ENCODE measurements at regions not wholly inside any gene's neighbourhood (a gene's known extent, or its start where the extent isn't known, plus 50 kb on each side); places are given as distances from the start of the nearest gene placed in this dataset.

DNA sequence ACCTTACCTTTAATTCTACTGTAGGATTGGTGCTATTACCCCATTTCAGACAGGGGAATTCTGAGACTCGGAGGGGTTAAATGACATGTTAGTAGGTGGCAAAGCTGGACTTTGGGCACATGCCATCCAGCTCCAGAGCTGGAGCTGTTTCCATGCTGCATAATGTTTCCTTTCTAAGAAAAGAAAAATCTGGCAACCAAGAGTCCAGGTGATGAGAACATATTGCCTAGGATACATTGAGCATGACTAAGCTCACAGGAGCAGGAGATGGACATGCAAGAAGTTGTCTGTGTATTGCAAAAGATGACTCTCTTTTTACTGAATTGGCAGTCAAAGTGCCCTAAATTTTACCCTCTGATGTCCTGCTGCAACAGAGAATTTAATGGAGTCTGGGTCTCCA lies 150.8 kb upstream of the SYT13 start:
- no peak for DNase-seq (ENCODE audit: low read depth)

- DNase-seq (ENCODE audit: low read depth): no peak
These were observed 150.0 kb upstream of the SYT13 start for GRCh38 chr11:45436118-45436517.

GRCh38 chr11:45435706-45436105 lies 149.6 kb upstream of the SYT13 start:
- no peak for DNase-seq (ENCODE audit: low read depth)

GRCh38 chr11:45432910-45433309 lies 146.8 kb upstream of the SYT13 start:
- no peak for DNase-seq (ENCODE audit: low read depth)

GRCh38 chr11:45432100-45432499 lies 146.0 kb upstream of the SYT13 start:
- no peak for DNase-seq (ENCODE audit: low read depth)

GRCh38 chr11:45431046-45432018 lies 145.2 kb upstream of the SYT13 start:
- DNase-seq (ENCODE audit: low read depth): no peak

- DNase-seq (ENCODE audit: low read depth): no peak
These were observed 144.2 kb upstream of the SYT13 start for GRCh38 chr11:45430361-45430760.

- DNase-seq (ENCODE audit: low read depth): no peak
These were observed 143.6 kb upstream of the SYT13 start for GRCh38 chr11:45429719-45430118.

GRCh38 chr11:45428541-45429230 lies 142.5 kb upstream of the SYT13 start:
- no peak for DNase-seq (ENCODE audit: low read depth)

- no peak for DNase-seq (ENCODE audit: low read depth)
These were observed 142.0 kb upstream of the SYT13 start for GRCh38 chr11:45428116-45428515.

GRCh38 chr11:45424411-45425180 lies 138.5 kb upstream of the SYT13 start:
- DNase-seq (ENCODE audit: low read depth): no peak

DNA sequence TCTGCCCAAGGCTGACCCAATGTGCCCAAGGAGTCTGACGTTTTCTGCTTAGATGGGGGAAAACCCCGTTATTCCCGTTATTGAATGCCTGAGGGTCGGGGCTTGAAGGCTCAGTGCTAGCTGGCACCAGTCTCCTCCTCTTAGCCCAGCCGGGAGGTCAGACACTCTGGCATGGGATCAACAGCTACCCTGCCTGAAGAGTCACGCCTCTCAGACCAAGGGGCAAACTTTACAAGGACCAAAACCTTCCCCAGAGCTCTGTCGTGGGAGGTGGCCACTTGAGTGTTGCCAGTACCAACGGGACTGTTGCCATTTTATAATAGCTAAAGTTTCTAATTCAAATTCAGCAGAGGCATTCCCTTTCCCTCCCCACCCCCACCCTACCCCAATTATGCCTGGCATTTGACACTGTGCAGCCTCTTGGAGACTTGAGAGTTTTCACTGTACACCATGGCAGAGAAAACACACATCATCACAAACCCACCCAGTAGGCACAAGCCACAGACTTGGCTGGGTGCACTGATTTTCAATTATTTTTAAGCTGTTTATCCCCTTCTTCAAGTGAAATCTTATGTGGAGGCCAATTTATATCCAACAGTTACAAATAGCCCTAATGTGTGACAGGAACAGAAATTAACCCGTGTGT lies 137.5 kb upstream of the SYT13 start:
- DNase-seq (ENCODE audit: low read depth): no peak

DNA sequence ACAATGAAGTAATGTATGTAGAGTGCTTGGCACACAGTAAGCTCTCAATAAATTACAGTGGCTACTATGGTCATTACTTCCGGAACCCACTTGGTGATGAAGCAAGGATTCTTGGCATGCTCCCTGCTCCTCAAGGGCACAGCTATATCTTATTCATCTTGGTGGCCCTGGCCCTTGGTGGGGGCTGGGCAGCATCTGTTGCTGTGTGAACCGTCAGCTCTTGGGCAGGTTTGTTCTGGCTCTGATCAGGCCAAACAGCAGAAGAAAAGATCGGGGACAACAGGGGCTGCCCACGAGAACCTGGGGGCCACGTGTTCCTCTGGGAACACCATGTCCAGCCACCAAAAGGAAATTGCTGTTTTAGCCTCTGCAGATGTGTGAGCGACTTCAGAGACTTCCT lies 136.9 kb upstream of the SYT13 start:
- no peak for DNase-seq (ENCODE audit: low read depth)

DNA sequence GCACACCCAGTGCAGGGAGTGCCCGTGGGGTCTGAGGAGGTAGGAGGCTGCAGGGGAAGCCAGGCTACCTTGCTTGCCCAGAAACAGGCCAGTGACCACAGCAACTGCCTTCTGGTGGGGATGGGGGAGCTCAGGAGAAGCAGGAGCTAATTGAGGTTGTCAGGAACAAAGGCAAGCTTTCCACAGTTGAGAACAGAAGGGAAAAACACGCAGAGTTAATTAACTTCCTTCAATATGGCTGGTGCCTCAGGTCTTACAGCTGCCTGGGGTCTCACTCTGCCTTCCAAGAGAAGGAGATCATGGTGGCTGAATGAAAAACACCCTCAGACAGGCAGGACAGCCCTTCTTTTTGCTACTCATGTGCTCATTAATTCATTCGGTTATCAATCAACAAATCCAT lies 127.9 kb upstream of the SYT13 start:
- DNase-seq (ENCODE audit: low read depth): no peak

- DNase-seq (ENCODE audit: low read depth): no peak
These were observed 127.2 kb upstream of the SYT13 start for GRCh38 chr11:45413156-45413858.

DNA sequence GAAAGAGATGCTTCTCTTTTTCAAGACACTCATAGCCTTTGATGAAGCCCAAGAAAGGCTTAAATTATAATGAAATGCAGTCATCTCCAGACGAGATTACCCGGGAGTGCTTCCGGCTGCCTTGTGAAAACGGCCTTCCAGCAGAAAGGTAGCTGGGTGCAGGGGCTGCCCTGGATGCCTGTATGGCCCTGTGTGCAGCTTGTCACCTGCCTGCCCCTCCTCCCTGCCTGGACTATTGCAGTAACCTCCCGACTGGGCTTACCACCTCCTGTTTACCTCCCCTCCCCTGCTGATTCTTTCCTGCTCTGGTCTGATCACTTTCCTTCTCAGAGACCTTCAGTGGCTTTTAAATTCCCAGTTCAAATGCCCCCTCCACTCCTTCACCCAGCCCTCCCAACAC lies 126.4 kb upstream of the SYT13 start:
- no peak for DNase-seq (ENCODE audit: low read depth)

- no peak for DNase-seq (ENCODE audit: low read depth)
These were observed 125.9 kb upstream of the SYT13 start for GRCh38 chr11:45412051-45412471.

DNA sequence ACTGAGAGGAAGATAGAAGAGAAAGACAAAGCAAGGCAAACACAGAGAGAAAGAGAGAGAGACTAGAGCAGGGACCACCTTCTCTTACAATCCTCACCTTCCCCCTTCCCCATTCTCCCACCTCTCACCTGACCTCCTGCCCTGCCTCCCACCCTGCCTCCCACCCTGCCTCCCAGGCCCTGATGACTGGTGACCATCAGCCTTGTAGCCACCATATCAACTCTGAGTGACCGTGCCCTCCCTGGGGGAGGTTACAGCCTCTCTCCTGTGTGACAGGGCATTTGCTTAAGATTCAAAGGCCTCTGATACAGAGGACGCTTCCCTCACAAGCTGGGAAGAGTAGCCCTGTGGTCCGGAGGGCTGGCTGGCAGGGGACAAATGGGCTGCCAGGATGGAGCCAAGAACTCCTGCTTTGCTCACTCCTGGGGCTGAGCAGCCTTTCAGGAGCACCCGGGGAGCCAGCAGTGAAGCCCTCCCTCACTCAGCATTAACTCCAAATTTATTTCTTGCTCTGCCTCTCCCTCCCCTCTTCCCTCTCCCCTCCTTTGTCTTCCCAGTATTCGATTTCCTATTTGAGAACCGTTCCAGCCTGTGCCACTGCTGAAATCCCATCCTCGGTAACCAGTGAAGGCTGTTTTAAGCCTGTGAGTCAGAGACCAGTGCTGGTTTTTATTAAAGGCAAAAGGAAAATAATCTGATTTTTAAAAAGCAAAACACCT lies 125.2 kb upstream of the SYT13 start:
- DNase-seq (ENCODE audit: low read depth): no peak

- no peak for DNase-seq (ENCODE audit: low read depth)
These were observed 124.5 kb upstream of the SYT13 start for GRCh38 chr11:45410391-45411227.

DNA sequence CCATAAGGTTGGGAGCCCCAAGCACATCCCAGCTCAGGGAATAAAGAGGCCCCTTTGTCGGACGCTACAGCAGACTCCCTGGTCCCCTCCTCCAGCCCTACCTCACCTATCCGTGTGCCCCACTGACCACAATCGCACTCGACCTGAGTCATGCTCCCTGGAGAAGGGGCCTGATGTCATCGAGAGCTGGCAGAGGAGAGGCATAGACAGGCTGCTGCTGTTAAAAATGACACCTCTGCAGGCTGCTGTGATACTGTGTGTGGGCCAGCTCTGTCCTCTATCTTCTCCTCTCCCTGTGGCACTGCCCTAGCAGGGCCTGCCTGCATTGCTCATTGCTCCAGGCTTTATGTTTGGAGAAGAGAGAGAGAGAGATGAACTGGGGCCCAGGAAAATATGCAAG lies 123.4 kb upstream of the SYT13 start:
- no peak for DNase-seq (ENCODE audit: low read depth)
